ENCODE measurements at regions not wholly inside any gene's neighbourhood (a gene's known extent, or its start where the extent isn't known, plus 50 kb on each side); places are given as distances from the start of the nearest gene placed in this dataset.

DNA sequence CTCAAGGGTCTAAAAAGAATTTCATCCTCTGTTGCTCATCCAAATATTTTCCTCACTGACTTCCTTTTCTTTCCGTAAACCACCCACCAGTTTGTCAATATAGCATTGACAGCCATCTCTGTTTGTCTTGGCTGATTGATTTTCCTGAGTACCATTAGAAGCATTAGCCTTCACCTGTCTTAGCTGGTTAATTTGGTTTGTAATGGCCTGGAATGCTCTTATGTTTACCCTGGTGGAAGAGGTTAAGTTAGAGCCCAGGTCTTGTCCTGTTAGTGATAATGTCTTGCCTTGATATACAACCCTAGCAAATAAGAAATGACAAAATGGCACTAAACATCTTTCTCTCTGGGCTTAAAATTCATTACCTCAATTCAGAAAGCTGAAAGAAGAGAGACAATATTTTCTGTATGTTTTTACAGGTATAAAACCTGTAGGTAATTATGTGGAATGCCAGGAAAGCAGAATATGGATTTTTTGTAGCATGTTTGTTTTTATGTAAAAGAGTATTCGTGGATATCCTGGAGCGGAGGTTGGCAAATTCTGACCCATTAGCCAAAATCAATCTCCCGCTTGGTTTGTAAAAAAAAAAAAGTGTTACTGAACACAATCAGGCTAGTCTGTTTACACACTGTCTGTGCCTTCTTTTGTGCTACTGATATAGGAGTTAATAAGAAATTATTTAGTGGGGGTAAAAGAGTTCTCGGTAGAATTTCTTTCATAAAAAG, 224.4 kb upstream of the DAAM1 start:
- DNase-seq, result no peak
- intact Hi-C loops (cut with micrococcal nuclease; ENCODE audit: unreplicated experiment), result no loop called here
- Histone ChIP-seq H3K9me3 (no peaks in the 10 kb centered on the region), H3K36me3 (ENCODE audit: control insufficient read depth, insufficient read depth, low read length) (no peaks in the 10 kb centered on the region), H3K27me3 (replicated peaks; ENCODE audit: control insufficient read depth, insufficient read depth, low read length) (no peaks in the 10 kb centered on the region), H3K4me3 (ENCODE audit: low read depth, low read length) (no peak overlapping the region), H3K4me1 (no peaks in the 10 kb centered on the region)
- BruUV-seq (replicated peaks), result no TSS peak
- Mint-ChIP-seq H3K4me1 (ENCODE audit: low read depth, unreplicated experiment) (no peaks in the 10 kb centered on the region), H3K4me3 (ENCODE audit: unreplicated experiment) (no peak overlapping the region), H3K27ac (ENCODE audit: unreplicated experiment) (no peak overlapping the region), H3K27me3 (ENCODE audit: insufficient read depth, unreplicated experiment) (no peaks in the 10 kb centered on the region), H3K9me3 (ENCODE audit: unreplicated experiment) (no peaks in the 10 kb centered on the region), H3K36me3 (ENCODE audit: insufficient read depth, unreplicated experiment) (no peaks in the 10 kb centered on the region)
- TF ChIP-seq CTCF (IDR thresholded peaks at IDR 0.05; ENCODE audit: insufficient read depth in 1 of 2, low read depth in 1 of 2, low read length in 1 of 2, severe bottlenecking in 1 of 2, unreplicated experiment in 1 of 2), result no peak
- ChIA-PET CTCF (no interaction called here), POLR2A (no interaction called here)

DNA sequence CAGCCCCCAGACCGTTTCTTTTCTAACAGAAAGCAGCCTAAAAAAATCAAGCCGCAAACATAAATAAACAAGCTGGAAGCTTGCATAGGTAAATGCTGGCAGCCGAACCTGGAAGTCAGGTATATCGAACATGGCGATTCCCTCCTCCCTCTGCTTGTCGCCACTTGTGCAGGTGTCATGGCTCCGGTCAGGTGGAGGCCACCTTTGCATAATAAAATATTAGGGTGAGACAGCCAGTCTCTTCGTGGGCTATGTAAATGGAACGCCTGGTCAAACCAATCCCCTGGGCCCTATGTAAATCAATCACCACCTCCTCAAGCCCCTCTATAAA, 223.9 kb upstream of the DAAM1 start:
- Mint-ChIP-seq H3K27me3 (ENCODE audit: insufficient read depth, unreplicated experiment) (no peaks in the 10 kb centered on the region), H3K36me3 (ENCODE audit: insufficient read depth, unreplicated experiment) (no peaks in the 10 kb centered on the region), H3K27ac (ENCODE audit: unreplicated experiment) (no peak overlapping the region), H3K4me1 (ENCODE audit: low read depth, unreplicated experiment) (no peaks in the 10 kb centered on the region), H3K9me3 (ENCODE audit: unreplicated experiment) (no peaks in the 10 kb centered on the region), H3K4me3 (ENCODE audit: unreplicated experiment) (no peak overlapping the region)
- Histone ChIP-seq H3K4me3 (ENCODE audit: low read depth, low read length) (no peak overlapping the region), H3K4me1 (no peaks in the 10 kb centered on the region), H3K27me3 (replicated peaks; ENCODE audit: control insufficient read depth, insufficient read depth, low read length) (no peaks in the 10 kb centered on the region), H3K9me3 (no peaks in the 10 kb centered on the region), H3K36me3 (ENCODE audit: control insufficient read depth, insufficient read depth, low read length) (no peaks in the 10 kb centered on the region)
- BruUV-seq (replicated peaks), result no TSS peak
- DNase-seq, result no peak
- ChIA-PET POLR2A (no interaction called here), CTCF (no interaction called here)
- no peak for TF ChIP-seq CTCF (IDR thresholded peaks at IDR 0.05; ENCODE audit: insufficient read depth in 1 of 2, low read depth in 1 of 2, low read length in 1 of 2, severe bottlenecking in 1 of 2, unreplicated experiment in 1 of 2)
- intact Hi-C loops (cut with micrococcal nuclease; ENCODE audit: unreplicated experiment), result no loop called here

DNA sequence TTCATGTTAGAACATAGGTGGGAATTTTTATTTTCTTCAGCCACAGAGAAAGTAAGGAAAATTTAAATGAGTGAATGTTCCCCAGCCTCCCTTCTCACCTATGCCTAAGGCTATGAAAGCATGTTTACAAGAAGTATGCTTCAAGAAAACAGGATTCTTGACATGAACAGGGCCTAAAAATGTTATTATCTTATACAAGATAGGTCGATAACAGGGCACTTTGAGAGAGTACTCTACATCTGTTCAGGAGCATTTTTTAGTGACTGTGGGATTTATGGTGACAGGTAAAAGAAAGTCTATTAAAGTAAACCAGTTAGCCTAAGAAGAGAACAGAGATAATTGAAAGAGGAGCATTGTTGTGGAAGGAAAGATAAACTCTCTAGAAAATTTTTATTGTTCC, 222.9 kb upstream of the DAAM1 start:
- CTCF ChIA-PET, result no interaction called here

More for the DNA sequence above, 222.9 kb upstream of the DAAM1 start:
- Mint-ChIP-seq H3K9me3 (ENCODE audit: unreplicated experiment) (no peaks in the 10 kb centered on the region), H3K27ac (ENCODE audit: unreplicated experiment) (no peak overlapping the region), H3K27me3 (ENCODE audit: insufficient read depth, unreplicated experiment) (no peaks in the 10 kb centered on the region), H3K4me1 (ENCODE audit: low read depth, unreplicated experiment) (no peaks in the 10 kb centered on the region), H3K4me3 (ENCODE audit: unreplicated experiment) (no peak overlapping the region), H3K36me3 (ENCODE audit: insufficient read depth, unreplicated experiment) (no peaks in the 10 kb centered on the region)
- intact Hi-C loops (cut with micrococcal nuclease; ENCODE audit: unreplicated experiment), result no loop called here
- no TSS peak for BruUV-seq (replicated peaks)
- Histone ChIP-seq H3K4me3 (ENCODE audit: low read depth, low read length) (no peak overlapping the region), H3K9me3 (no peaks in the 10 kb centered on the region), H3K27me3 (replicated peaks; ENCODE audit: control insufficient read depth, insufficient read depth, low read length) (no peaks in the 10 kb centered on the region), H3K36me3 (ENCODE audit: control insufficient read depth, insufficient read depth, low read length) (no peaks in the 10 kb centered on the region), H3K4me1 (no peaks in the 10 kb centered on the region)
- TF ChIP-seq CTCF (IDR thresholded peaks at IDR 0.05; ENCODE audit: insufficient read depth in 1 of 2, low read depth in 1 of 2, low read length in 1 of 2, severe bottlenecking in 1 of 2, unreplicated experiment in 1 of 2), result no peak
- no peak for DNase-seq
- POLR2A ChIA-PET, result no interaction called here
